ENCODE measurements at regions not wholly inside any gene's neighbourhood (a gene's known extent, or its start where the extent isn't known, plus 50 kb on each side); places are given as distances from the start of the nearest gene placed in this dataset.
"Not testable (repeated sequence)": the region's sequence is repeated elsewhere in the genome, so short reads cannot be mapped to it uniquely, and the experiment has no call there.

DNA sequence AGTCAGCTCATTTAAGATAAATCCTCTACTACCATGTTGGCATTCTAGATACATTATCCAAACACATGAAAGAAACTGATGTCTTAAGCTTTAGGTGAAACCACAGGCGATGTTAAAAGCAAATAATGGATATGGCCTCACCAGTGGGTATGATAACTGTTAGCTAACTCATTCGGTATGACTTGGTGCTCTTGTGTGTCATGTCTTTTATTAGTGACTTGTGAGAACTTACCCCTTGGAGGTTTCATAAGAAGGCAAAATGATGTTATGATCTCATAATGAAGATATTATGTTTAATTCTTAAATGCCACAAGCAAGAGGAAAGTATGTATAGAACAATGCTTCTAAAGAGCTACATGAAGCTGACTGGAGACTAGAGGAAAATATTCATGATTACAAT is 1227.0 kb downstream of the EFNA5 start:
- intact Hi-C loops (cut with DNase I) = no loop called here

DNA sequence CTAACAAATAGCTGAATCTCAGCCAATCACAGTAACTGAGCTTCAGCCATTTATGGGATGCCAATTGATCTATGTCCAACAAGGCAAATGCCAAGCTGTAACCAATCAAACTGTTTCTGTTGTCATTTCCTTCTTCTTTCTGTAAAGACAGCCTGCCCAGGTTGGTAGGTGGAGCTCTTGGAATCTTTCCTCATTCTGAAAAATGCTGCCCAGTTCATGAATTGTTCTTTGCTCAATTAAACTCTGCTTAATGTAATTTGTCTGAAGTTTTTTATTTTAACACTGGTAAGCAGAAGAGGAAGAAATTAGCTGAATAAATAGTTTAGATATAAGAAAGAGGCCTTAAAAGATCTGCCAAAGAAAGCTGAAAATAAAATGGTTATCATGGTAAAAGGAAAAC is 1235.6 kb downstream of the EFNA5 start:
- intact Hi-C loops (cut with DNase I) = no loop called here
- DNase-seq (ENCODE audit: low spot score in 2 of 2) = no peak
- no peaks in the 10 kb centered on the region for H3K36me3 ChIP-seq
- no peaks in the 10 kb centered on the region for H3K9me3 ChIP-seq
- H3K27me3 ChIP-seq = no peaks in the 10 kb centered on the region
- no peak overlapping the region for H3K27ac ChIP-seq
- no peaks in the 10 kb centered on the region for H3K4me1 ChIP-seq
- H3K4me3 ChIP-seq = no peak overlapping the region
- TF ChIP-seq, protein P1, sequence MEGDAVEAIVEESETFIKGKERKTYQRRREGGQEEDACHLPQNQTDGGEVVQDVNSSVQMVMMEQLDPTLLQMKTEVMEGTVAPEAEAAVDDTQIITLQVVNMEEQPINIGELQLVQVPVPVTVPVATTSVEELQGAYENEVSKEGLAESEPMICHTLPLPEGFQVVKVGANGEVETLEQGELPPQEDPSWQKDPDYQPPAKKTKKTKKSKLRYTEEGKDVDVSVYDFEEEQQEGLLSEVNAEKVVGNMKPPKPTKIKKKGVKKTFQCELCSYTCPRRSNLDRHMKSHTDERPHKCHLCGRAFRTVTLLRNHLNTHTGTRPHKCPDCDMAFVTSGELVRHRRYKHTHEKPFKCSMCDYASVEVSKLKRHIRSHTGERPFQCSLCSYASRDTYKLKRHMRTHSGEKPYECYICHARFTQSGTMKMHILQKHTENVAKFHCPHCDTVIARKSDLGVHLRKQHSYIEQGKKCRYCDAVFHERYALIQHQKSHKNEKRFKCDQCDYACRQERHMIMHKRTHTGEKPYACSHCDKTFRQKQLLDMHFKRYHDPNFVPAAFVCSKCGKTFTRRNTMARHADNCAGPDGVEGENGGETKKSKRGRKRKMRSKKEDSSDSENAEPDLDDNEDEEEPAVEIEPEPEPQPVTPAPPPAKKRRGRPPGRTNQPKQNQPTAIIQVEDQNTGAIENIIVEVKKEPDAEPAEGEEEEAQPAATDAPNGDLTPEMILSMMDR (IDR thresholded peaks at IDR 0.05) = no peak

More for the DNA sequence above, 1227.0 kb downstream of the EFNA5 start:
- Histone ChIP-seq H3K4me3 (no peak overlapping the region), H3K27me3 (no peaks in the 10 kb centered on the region), H3K9me3 (no peaks in the 10 kb centered on the region), H3K27ac (no peak overlapping the region), H3K4me1 (no peaks in the 10 kb centered on the region), H3K36me3 (no peaks in the 10 kb centered on the region)
- no peak for DNase-seq (ENCODE audit: low spot score in 2 of 2)
- TF ChIP-seq, protein P1 (IDR thresholded peaks at IDR 0.05) = no peak

DNA sequence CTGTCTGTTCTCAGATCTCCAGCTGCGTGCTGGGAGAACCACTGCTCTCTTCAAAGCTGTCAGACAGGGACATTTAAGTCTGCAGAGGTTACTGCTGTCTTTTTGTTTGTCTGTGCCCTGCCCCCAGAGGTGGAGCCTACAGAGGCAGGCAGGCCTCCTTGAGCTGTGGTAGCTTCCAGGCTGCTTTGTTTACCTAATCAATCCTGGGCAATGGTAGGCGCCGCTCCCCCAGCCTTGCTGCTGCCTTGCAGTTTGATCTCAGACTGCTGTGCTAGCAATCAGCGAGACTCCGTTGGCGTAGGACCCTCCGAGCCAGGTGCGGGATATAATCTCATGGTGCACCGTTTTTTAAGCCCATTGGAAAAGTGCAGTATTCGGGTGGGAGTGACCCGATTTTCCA is 1240.0 kb downstream of the EFNA5 start:
- H3K4me1 ChIP-seq; H3K36me3 ChIP-seq; H3K4me3 ChIP-seq; DNase-seq (ENCODE audit: low spot score in 2 of 2); H3K27ac ChIP-seq; H3K27me3 ChIP-seq; intact Hi-C loops (cut with DNase I); H3K9me3 ChIP-seq: not testable (repeated sequence)

DNA sequence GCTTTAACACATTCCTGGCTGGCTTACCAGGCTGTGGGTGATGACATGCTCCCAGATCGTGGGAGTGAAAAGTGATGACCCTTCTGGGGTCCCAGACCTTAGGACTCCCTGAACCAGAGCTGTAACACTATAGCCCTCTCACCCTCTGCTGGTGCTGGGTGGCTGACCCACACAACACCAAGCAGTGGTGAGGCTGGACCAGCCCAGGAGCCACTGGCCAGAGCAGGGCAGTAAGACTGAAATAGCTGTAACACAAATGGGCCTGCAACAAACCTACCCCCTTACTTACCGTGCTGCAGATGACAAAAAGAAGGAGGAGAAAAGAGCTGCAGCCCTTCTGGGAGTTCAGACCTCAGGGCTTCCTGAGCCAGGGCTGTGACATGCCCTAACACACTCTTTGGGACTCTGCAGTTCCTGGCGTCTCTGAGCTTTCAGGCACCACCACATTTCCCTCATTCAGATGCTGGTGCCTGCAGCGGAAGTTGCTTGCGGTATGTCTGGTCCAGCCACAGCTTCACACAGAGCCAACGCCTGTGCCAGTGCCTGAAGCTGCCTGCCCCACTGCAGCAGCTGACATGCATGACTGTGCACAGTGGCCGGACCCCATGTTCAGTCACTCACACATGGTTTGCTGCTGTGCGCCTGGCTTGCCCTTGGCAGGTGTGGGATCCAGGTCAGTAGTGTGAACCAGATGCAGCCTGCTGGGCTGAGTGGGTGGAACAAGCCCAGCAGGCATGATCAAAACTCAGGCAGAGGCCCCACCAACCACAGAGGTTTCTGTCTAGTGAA is 1247.4 kb downstream of the EFNA5 start:
- no peak for DNase-seq (ENCODE audit: low spot score in 2 of 2)
- no peaks in the 10 kb centered on the region for H3K9me3 ChIP-seq
- no peak overlapping the region for H3K4me3 ChIP-seq
- no peaks in the 10 kb centered on the region for H3K27me3 ChIP-seq
- intact Hi-C loops (cut with DNase I) = no loop called here
- no peak overlapping the region for H3K27ac ChIP-seq
- H3K36me3 ChIP-seq = no peaks in the 10 kb centered on the region
- TF ChIP-seq, protein P1 (IDR thresholded peaks at IDR 0.05) = no peak
- H3K4me1 ChIP-seq = no peaks in the 10 kb centered on the region

DNA sequence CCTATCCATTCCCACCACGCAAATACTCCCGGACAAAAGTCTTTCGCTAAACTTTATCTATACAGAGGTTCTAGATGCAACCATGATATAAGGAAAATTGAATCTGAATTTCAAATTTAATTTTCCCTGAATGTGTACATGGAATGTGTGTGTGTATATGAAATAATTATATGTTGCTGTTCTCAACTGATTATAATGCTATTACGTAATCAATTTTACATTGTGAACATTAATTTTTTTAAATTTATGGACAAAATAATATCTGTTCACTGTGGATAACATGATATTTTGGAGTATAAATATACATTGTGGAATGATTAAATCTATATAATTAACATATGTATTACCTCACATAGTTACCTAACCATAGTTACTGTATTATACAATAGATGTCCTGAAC is 1250.6 kb downstream of the EFNA5 start:
- Histone ChIP-seq H3K4me1 (no peaks in the 10 kb centered on the region), H3K27ac (no peak overlapping the region), H3K36me3 (no peaks in the 10 kb centered on the region), H3K9me3 (no peaks in the 10 kb centered on the region), H3K4me3 (no peak overlapping the region), H3K27me3 (no peaks in the 10 kb centered on the region)
- intact Hi-C loops (cut with DNase I) = no loop called here
- TF ChIP-seq, protein P1 (IDR thresholded peaks at IDR 0.05) = no peak
- no peak for DNase-seq (ENCODE audit: low spot score in 2 of 2)

DNA sequence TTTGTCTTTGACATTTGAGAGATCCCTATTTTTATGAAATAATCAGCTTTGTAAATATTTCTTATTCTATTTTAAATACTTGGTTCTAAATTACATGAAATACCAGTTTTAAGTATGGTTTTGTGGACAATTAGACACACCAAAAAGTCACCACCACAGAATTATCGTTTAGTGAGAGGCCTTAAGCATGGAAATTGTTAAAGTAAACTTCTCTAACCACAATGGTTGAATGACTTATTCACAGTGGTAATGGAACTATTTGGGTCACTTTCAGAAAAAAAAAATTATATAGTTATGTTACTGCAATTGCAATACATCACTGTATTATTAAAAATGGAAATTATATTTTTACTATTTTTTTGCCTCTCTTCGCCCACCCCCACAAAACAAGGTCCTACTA is 1252.5 kb downstream of the EFNA5 start:
- no peaks in the 10 kb centered on the region for H3K27me3 ChIP-seq
- no peak overlapping the region for H3K27ac ChIP-seq
- H3K4me1 ChIP-seq = no peaks in the 10 kb centered on the region
- intact Hi-C loops (cut with DNase I) = no loop called here
- no peak overlapping the region for H3K4me3 ChIP-seq
- TF ChIP-seq, protein P1 (IDR thresholded peaks at IDR 0.05) = no peak
- no peaks in the 10 kb centered on the region for H3K9me3 ChIP-seq
- H3K36me3 ChIP-seq = no peaks in the 10 kb centered on the region
- DNase-seq (ENCODE audit: low spot score in 2 of 2) = no peak

Data from ascending aorta (tissue), 2 donors.